ENCODE measurements at regions not wholly inside any gene's neighbourhood (a gene's known extent, or its start where the extent isn't known, plus 50 kb on each side); places are given as distances from the start of the nearest gene placed in this dataset.
"Not testable (repeated sequence)": the region's sequence is repeated elsewhere in the genome, so short reads cannot be mapped to it uniquely, and the experiment has no call there.

DNA sequence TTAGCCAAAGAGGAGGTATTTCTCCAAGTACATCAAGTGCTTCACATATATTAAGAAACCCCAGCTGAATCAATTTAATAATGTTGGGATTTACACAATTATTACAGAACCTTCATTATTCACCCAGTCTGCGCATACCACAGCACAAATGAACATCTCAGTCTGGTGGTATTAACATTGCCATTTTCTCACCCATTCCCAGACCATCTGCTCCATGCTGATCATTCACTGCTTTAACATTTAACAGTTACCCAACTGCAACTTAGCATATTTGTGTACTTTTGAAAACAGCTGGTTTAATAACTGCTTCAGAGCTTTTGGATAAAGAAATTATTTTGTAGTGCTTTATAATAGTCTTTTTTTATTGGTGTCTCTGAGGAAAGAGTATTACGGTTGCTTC is 1072.1 kb downstream of the NXPH1 start:
- DNase-seq (ENCODE audit: low spot score), result no peak

GRCh38 chr7:9507290-9507689 is 1073.9 kb downstream of the NXPH1 start:
- no peak for DNase-seq (ENCODE audit: low spot score)

DNA sequence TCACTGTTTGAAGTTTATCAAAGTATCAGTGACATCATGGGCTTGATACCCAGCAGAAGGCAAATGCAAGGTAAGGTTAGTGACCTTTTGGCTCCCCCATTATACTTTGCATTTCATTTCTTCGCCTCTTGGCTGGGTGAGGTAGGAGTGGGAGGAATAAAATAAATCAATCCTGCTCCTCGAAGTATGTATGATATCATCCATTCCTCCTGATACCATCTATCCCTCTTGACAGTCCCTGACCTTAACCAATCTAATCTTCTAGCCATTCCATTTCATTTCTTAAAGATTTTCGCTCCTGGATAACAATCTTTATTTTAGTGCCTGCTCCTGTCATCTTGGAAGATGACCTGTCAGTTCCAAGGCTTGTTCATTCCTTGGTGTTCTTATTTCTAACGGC is 1083.3 kb downstream of the NXPH1 start:
- DNase-seq (ENCODE audit: low spot score), result no peak

- DNase-seq (ENCODE audit: low spot score), result no peak
These were observed 1090.2 kb downstream of the NXPH1 start for GRCh38 chr7:9523579-9523978.

GRCh38 chr7:9552431-9552830 is 1119.0 kb downstream of the NXPH1 start:
- DNase-seq (ENCODE audit: low spot score), result not testable (repeated sequence)

DNA sequence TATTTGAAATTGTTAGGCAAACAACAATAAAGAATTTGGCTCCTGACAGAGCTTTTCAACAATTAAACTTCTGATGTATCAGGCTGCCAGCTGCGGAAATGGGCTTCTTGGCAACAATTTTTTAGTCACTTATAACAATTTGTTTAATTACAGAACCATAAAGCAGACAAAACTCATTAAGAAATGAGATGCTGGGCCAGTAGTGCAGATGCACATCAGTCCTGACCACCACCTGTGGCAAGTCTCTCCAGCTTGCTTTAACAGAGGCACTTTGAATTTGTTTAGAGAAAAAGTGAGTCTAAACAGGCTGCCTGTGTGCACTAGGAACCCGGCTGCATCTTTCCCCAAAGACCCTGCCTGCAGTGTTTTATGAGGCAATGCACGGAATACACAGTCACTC is 1124.4 kb downstream of the NXPH1 start:
- DNase-seq (ENCODE audit: low spot score), result no peak

DNA sequence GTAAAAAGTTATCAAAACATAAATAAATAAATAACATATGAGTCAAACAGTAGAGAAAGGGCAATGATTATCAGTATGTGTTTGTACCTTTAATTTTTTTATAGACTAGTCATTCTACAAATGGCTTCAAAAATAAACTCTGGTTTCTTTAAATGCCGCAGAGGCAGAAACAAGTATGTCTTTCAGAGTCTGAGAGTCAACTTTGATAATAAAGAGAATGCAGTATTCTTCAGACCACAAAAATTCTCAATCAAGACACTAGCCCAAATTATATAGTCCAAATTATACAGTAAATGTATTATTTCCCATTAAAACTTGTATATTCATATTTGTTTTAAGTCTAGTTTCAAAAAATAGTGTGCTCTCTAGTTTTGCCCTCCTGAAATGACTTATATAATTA is 1142.3 kb downstream of the NXPH1 start:
- DNase-seq (ENCODE audit: low spot score), result no peak

DNA sequence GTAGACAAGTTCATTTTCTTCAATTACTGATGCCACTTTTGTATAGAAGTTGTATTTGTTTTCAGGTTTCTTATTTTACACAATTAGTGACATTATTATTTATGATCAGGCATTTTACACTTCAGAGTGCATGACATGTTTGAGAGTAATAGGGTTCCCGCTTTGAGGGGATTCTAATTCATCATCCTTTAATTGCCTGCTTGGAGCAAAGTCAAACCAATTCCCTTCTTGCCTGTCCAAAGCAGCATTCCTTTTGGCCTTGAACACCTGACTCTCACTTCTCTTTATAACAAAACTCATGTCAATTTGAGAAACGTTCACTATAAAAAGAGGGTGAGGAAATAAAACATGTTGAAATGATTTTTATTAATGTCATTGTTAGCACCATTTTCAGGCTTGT is 1149.4 kb downstream of the NXPH1 start:
- no peak for DNase-seq (ENCODE audit: low spot score)

GRCh38 chr7:9598411-9598810 is 1165.0 kb downstream of the NXPH1 start:
- no peak for DNase-seq (ENCODE audit: low spot score)

DNA sequence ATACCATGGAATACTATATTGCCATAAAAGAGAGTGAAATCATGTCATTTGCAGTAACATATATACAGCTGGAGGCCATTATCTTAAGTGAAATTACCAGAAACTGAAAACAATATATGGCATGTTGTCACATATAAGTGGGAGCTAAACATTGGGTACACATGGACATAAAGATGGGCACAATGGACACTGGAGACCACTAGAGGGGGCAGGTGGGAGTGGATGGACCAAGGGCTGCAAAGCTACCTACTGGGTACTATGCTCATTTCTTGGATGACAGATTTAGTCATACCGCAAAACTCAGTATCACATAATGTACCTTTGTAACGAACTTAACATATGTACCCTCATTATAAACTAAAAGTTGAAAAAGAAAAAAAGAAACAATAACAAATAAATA is 1167.6 kb downstream of the NXPH1 start:
- DNase-seq (ENCODE audit: low spot score), result no peak

DNA sequence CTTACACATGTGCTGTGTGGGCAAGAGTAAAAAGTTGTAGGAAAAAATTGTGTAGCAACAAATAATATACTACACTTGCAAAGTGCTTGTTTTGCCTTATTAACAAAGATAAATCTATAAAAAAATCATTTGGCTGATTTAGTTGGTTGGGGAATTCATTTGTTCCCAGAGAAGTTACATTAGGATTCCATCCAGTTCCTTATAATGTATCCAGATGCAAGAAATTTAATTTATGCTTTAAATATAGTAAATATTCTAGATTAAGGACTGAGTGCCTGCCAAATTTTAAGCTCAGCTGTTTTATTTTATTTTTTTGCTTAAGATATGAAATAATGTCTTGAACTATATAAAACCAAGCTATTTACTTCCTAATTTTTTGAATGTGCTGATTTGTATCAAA is 1169.9 kb downstream of the NXPH1 start:
- no peak for DNase-seq (ENCODE audit: low spot score)

DNA sequence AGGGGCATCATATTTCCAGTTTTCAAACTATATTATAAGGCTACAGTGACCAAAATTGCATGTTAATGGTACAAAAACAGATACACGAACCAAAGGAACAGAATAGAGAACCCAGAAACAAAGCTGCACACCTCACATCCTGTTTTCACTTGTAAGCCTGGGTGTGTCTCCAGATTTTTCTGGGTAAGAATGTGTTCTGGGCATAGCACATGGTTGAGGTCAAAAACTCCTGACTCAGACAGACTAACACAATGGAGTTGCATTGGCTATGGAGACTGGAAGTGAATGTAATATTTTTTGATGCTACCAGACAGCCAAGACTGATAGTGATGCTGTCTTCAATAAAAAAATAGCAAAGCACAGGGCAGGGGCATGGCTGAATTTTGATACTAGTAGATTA is 1175.2 kb downstream of the NXPH1 start:
- no peak for DNase-seq (ENCODE audit: low spot score)

- DNase-seq (ENCODE audit: low spot score), result not testable (repeated sequence)
These were observed 1187.5 kb downstream of the NXPH1 start for GRCh38 chr7:9620899-9621298.

DNA sequence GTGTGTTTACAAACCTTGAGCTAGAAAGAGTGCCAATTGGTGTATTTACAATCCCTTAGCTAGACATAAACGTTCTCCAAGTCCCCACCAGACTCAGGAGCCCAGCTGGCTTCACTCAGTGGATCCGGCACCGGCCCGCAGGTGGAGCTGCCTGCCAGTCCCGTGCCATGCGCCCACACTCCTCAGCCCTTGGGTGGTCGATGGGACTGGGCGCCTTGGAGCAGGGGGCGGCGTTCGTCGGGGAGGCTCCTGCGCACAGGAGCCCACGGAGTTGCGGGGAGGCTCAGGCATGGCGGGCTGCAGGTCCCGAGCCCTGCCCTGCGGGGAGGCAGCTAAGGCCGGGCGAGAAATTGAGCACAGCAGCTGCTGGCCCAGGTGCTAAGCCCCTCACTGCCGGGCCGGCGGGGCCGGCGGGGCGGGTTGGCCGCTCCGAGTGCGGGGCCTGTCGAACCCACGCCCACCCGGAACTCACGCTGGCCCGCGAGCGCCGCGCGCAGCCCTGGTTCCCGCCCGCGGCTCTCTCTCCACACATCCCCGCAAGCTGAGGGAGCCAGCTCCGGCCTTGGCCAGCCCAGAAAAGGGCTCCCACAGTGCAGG is 1188.0 kb downstream of the NXPH1 start:
- DNase-seq (ENCODE audit: low spot score), result not testable (repeated sequence)

- DNase-seq (ENCODE audit: low spot score), result no peak
These were observed 1188.5 kb downstream of the NXPH1 start for GRCh38 chr7:9621927-9622326.

DNA sequence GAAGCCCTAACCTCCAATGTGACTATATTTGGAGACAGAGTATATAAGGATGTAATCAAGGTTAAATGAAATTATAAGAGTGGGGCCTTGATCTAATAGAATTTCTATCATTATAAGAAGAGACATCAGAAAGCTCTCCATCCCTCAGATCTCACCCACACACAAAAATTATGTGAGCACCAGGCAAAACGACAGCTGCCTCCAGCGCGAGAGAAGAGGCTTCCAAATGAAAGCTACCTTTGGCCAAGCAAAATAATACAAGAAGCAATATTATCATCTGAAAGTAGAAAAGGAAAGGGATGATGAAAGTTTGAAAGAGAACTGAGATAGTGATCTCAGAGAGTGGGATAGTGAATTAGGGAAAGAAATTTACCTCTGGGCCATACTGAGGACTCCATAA is 1192.5 kb downstream of the NXPH1 start:
- DNase-seq (ENCODE audit: low spot score), result no peak

DNA sequence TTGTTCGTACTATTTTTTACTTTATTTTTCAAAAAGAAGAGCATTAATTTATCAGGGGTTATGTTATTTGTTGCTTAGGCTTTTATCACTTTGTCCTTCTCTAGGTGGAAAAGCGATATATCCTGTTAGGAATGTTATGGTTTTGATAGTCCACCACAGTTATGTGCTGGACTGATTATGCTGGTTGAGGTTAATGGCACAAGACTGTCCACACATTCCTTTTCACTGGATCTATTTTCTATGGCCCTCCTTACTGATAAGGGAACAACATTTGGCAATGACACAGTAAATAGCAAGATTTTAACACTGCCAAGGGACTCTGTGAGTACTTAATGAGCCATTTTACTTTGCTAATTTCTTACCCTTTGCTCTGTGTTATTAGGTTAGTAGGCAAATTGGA is 1212.3 kb downstream of the NXPH1 start:
- no peak for DNase-seq (ENCODE audit: low spot score)

- DNase-seq (ENCODE audit: low spot score), result no peak
These were observed 1223.8 kb downstream of the NXPH1 start for GRCh38 chr7:9657257-9657656.

DNA sequence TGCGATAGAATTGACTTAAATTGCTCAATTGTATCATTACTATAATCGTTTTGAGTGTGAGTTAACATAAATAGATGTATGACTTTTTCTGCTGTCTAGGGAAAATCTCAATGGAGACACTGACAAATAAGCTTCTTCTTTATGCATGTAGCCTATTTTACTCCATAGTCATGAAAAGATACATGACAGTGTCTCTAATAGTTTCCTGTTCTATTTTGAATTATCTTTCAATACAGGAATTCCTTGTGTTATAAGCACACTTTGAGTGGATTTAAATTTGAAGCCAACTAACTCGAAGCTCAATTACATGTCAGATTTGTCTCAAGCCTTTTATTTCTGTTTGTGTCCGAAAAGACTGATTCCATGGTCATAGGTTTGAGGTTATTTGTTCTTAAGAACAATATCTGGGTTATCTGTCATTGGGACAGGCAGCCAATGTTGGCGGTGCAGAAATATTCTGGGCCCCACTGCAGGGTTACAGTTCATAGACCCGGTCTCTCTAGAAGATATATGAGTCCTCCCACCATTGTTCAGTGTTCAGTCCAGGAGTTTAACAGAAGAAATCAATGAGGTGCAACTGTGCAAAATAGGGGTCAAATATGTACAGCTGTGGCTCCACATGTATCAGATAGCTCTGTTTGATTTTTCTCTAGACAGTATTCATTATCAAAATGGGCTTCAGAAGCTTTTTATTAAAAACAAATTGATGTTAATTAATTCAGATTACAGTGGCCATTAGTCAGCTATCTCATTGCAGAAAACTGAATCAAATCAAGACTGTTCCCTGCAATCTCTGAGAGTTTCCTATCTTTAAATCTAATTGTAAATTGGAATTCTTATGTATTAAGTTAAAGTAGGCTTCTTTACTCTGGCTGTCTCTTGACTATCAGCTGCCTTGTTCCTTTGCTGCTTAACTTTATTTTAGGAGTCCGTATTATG is 1238.8 kb downstream of the NXPH1 start:
- DNase-seq (ENCODE audit: low spot score), result no peak

DNA sequence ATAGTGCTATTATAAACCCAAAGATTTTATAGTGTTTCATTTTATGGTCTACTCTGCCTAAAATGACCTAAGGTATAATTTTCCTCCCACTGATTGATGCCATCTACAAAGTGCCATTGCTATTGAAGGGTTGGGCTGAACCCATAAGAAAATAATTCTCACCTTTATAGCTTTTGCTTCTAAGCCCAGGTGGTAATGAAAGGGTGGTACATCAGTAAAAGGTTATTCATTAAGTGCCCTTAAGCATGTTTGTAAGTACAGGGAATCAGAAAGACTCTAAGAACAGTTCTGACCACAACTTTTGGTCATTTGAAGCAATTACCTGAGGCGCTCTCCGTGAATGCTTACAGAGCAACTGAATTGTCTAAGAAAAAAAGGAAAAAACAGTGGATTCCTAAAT is 1247.3 kb downstream of the NXPH1 start:
- no peak for DNase-seq (ENCODE audit: low spot score)

DNA sequence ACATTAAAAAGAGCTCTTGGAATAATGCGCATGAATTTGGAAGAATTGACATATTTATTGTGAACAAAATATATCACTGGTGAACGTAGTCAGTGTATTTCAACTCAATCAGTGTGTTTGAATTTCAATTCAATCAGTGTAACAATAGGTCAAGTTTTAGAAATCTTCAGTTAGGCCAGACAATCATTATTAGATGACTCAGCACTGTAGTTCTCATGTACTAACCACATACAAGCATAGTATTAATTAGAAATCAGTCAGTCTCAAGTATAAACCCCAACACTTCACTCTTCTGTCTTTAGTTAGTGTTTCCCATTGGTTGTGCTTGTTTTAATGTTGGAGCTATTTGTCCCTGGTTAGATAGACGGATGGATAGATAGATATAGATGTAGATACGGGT is 1247.9 kb downstream of the NXPH1 start:
- DNase-seq (ENCODE audit: low spot score), result no peak

DNA sequence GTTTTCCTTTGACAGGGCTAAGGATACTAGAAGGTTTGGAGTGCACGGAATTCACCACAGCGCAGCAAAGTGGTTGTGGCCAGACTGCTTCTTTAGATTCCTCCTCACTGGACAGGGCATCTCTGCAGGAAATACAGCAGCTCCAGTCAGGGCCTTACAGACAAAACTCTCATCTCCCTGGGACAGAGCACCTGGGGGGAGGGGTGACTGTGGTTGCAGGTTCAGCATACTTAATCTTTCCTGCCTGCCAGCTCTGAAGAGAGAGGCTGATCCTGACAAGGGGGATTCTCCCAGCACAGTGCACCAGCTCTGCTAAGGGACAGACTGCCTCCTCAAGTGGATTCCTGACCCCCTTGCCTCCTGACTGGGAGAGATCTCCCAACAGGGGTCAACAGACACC is 1257.9 kb downstream of the NXPH1 start:
- DNase-seq (ENCODE audit: low spot score), result no peak

DNA sequence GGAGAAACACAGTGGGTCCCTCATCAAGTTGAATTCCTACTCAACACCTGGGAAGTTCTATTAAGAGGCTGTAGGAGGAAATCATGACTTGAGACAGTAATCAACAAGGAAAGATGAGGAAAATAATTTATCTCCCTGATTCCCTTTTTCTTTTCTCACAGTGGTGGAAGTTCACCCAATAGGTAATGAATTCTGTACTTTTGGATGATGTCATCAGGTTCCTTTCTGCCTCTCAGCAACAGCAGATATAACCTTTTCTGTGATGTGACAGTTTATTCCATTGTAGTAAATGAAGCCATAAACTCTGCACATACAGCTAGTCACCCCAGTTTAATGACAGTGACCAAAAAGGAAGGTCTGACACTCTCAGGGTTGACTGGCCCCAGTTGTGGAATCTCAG is 1265.0 kb downstream of the NXPH1 start:
- DNase-seq (ENCODE audit: low spot score), result no peak

DNA sequence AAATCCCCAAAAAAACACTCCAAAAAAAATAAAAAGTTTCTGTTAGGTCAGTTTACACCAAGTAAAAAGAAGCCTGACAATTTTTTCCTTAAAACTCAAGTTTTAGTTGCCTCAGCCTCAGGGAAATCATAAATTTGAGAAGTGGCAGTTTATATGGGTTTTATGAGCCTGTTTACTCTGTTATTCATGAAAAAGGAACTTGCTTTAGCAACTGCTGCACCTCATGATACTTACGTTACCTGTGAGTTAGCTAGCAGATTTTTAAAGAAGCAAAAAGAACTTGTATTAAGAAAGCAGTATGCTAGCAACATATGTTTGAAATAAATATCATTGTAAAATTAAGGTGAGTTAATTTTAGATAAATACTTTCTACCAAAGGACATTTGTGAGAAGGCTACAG is 1264.5 kb upstream of the PHF14 start:
- DNase-seq (ENCODE audit: low spot score), result no peak

All from CD4-positive, alpha-beta T cell treated with Interleukin-2 at 100 ng/mL for 4 hours (primary cell).